ENCODE measurements at regions not wholly inside any gene's neighbourhood (a gene's known extent, or its start where the extent isn't known, plus 50 kb on each side); places are given as distances from the start of the nearest gene placed in this dataset.

DNA sequence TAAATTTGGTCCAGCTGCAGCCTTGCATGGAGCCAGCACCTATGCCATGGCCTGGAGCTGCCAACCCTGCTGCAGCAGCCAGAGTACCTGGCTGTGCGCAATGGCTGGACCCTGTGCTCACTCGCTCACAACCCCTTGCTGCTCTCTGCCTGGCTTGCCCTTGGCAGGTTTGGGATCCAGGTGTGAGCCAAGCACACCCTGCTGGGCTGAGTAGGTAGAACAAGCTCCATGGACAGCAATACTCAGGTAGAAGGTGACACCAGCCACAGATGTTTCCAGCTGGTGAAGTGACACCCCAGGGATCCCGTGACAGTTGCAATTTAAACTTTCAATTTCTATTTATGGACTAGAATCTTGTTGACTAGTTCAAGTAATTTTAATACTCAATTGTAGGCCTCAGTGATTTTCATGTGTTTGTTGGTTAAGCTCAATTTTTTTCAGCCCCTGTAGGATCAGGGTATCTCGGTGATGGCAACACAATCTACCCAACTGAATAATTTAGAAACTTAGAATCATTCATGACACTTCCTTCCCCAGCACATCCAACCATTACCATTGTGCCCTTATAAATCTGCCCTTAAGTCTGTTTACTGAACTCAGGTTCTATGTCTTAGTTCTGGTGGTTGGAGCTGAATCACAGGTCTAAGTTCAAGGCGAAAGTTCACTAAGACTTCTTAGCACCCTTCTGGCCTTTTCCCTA lies 480.0 kb downstream of the PMP22 start:
- Histone ChIP-seq H3K4me3 (ENCODE audit: low read depth in 1 of 2, low read length in 2 of 2) (no peak overlapping the region), H3K27me3 (ENCODE audit: control insufficient read depth in 1 of 2, insufficient read depth in 2 of 2, low read length in 2 of 2) (no peaks in the 10 kb centered on the region), H3K36me3 (ENCODE audit: control insufficient read depth in 1 of 2, insufficient read depth in 2 of 2, low read length in 2 of 2) (no peaks in the 10 kb centered on the region), H3K9me3 (ENCODE audit: control insufficient read depth in 1 of 2, low read length in 2 of 2) (peaks cover under 1 to 8% of the 10 kb centered on the region in 2 donors), H3K4me1 (ENCODE audit: control insufficient read depth in 1 of 2, insufficient read depth in 2 of 2, low read length in 2 of 2) (no peaks in the 10 kb centered on the region), H3K9ac (ENCODE audit: low read depth in 1 of 2, low read length in 2 of 2) (no peak overlapping the region), H3K27ac (ENCODE audit: low read depth, low read length) (no peak overlapping the region)

DNA sequence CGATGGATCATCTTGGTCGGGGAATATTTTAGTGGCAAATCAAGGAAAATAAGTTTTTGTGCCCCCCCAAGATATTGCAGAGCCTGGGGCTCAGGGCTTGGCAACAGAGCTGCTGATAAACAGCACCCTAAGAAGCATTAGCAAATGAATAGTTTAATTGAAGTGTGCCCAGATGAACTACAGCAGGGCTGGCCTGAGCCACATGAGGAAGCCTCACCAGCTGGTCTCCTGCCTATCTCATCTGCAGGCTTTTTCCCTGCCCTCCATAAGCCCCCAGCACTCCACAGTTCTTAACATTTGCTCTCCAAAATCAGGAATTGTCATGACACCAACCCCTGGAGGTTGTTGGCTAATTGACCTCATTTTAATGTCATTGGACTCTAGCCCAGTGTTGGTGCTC lies 480.2 kb downstream of the HS3ST3B1 start:
- Histone ChIP-seq H3K36me3 (ENCODE audit: control insufficient read depth in 1 of 2, insufficient read depth in 2 of 2, low read length in 2 of 2) (no peaks in the 10 kb centered on the region), H3K9ac (ENCODE audit: low read depth in 1 of 2, low read length in 2 of 2) (no peak overlapping the region), H3K4me3 (ENCODE audit: low read depth in 1 of 2, low read length in 2 of 2) (no peak overlapping the region), H3K9me3 (ENCODE audit: control insufficient read depth in 1 of 2, low read length in 2 of 2) (peaks cover 5 to 8% of the 10 kb centered on the region in 2 donors), H3K27ac (ENCODE audit: low read depth, low read length) (no peak overlapping the region), H3K27me3 (ENCODE audit: control insufficient read depth in 1 of 2, insufficient read depth in 2 of 2, low read length in 2 of 2) (no peaks in the 10 kb centered on the region), H3K4me1 (ENCODE audit: control insufficient read depth in 1 of 2, insufficient read depth in 2 of 2, low read length in 2 of 2) (no peaks in the 10 kb centered on the region)

DNA sequence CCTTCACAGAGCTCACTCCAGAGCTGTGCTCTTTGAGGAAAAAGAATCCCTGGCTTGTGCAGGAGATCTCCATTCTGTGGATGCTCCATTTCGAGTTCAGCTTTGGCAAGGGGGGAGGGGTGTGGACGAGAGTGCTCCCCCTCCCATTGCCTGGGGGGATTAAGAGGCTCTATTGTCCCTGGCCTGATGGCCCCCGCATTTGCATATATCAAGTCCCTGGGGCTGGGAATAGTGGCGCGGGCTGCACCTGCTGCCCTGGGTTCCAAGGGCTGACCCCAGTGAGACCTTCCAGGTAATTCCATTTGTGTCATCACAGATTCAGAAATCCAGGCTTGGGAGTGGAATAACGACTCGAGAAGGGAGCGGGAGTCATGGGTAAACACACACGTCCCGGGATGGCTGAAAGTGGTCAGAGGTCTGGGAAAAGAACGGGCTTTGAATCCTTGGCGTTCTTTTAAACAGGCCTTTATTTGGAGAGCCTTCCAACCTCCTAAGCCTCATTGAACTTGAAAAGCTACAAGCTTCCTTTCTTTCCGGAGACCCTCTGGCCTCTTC lies 479.3 kb downstream of the HS3ST3B1 start:
- no peak overlapping the region for H3K27ac ChIP-seq (ENCODE audit: low read depth, low read length)
- no peaks in the 10 kb centered on the region for H3K27me3 ChIP-seq (ENCODE audit: control insufficient read depth in 1 of 2, insufficient read depth in 2 of 2, low read length in 2 of 2)
- H3K4me3 ChIP-seq (ENCODE audit: low read depth in 1 of 2, low read length in 2 of 2), result no peak overlapping the region
- peaks cover 5 to 8% of the 10 kb centered on the region in 2 donors for H3K9me3 ChIP-seq (ENCODE audit: control insufficient read depth in 1 of 2, low read length in 2 of 2)
- H3K9ac ChIP-seq (ENCODE audit: low read depth in 1 of 2, low read length in 2 of 2), result no peak overlapping the region
- H3K4me1 ChIP-seq (ENCODE audit: control insufficient read depth in 1 of 2, insufficient read depth in 2 of 2, low read length in 2 of 2), result no peaks in the 10 kb centered on the region
- no peaks in the 10 kb centered on the region for H3K36me3 ChIP-seq (ENCODE audit: control insufficient read depth in 1 of 2, insufficient read depth in 2 of 2, low read length in 2 of 2)

DNA sequence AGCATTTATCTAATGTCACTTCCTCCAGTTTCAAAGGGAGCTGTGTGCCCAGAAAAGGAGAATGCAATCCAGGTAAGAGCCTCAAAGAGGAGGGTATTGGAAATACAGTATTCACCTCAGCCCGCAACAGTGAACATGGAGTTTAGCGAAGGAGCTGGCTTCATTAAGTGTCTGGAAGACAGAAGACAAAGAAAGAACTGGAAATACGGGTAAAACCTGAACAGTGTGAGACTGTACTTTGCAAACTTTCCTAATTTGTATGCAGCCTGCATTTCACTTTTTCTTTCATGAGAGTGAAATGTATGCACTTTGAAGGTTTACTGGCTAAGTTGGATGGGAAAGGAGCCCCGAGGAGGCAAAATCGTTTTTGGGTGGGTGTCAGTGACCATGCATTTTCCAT lies 478.4 kb downstream of the HS3ST3B1 start:
- Histone ChIP-seq H3K36me3 (ENCODE audit: control insufficient read depth in 1 of 2, insufficient read depth in 2 of 2, low read length in 2 of 2) (no peaks in the 10 kb centered on the region), H3K4me3 (ENCODE audit: low read depth in 1 of 2, low read length in 2 of 2) (no peak overlapping the region), H3K9ac (ENCODE audit: low read depth in 1 of 2, low read length in 2 of 2) (no peak overlapping the region), H3K27ac (ENCODE audit: low read depth, low read length) (no peak overlapping the region), H3K27me3 (ENCODE audit: control insufficient read depth in 1 of 2, insufficient read depth in 2 of 2, low read length in 2 of 2) (no peaks in the 10 kb centered on the region), H3K4me1 (ENCODE audit: control insufficient read depth in 1 of 2, insufficient read depth in 2 of 2, low read length in 2 of 2) (no peaks in the 10 kb centered on the region), H3K9me3 (ENCODE audit: control insufficient read depth in 1 of 2, low read length in 2 of 2) (peaks cover 4 to 5% of the 10 kb centered on the region in 2 donors)

DNA sequence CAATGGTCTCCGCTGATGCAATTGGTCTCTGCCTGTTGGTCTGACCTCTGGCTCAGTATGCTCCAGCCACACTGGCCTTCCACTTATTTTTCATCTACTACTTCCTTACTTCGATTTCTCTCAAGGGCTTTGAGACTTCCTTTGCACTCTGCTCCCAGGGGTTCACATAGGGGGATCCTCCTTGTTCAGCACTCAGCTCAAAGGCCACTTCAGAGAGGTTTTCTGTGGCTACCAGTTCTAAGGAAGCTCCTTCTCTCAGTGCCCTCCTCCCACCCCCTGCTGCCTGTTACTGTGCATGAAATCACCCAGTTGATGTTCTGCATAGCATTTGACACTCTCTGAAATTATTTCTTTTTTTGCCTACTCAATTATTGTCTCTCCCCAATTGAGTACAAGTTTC lies 476.4 kb downstream of the HS3ST3B1 start:
- Histone ChIP-seq H3K27me3 (ENCODE audit: control insufficient read depth in 1 of 2, insufficient read depth in 2 of 2, low read length in 2 of 2) (no peaks in the 10 kb centered on the region), H3K27ac (ENCODE audit: low read depth, low read length) (no peak overlapping the region), H3K36me3 (ENCODE audit: control insufficient read depth in 1 of 2, insufficient read depth in 2 of 2, low read length in 2 of 2) (no peaks in the 10 kb centered on the region), H3K4me3 (ENCODE audit: low read depth in 1 of 2, low read length in 2 of 2) (no peak overlapping the region), H3K9me3 (ENCODE audit: control insufficient read depth in 1 of 2, low read length in 2 of 2) (peaks cover 0 to 5% of the 10 kb centered on the region in 2 donors), H3K4me1 (ENCODE audit: control insufficient read depth in 1 of 2, insufficient read depth in 2 of 2, low read length in 2 of 2) (no peaks in the 10 kb centered on the region), H3K9ac (ENCODE audit: low read depth in 1 of 2, low read length in 2 of 2) (no peak overlapping the region)

DNA sequence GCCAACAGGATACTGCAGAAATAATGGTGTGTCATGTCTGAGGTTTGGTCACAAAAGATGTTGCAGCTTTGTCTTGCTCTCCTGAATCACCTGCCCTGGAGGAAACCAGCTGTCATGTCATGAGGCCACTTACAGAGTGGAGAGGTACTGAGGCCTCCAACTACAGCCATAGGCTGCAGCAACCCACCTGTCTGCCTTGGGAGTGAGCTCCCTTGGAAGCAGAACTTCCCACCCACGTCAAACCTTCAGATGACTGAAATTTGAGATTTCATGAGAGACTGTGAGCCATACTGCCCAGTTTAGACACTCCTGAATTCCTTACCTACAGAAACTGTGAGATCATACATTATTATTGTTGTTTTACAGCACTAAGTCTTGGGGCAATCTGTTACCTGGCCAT lies 475.9 kb downstream of the HS3ST3B1 start:
- H3K4me3 ChIP-seq (ENCODE audit: low read depth in 1 of 2, low read length in 2 of 2), result no peak overlapping the region

DNA sequence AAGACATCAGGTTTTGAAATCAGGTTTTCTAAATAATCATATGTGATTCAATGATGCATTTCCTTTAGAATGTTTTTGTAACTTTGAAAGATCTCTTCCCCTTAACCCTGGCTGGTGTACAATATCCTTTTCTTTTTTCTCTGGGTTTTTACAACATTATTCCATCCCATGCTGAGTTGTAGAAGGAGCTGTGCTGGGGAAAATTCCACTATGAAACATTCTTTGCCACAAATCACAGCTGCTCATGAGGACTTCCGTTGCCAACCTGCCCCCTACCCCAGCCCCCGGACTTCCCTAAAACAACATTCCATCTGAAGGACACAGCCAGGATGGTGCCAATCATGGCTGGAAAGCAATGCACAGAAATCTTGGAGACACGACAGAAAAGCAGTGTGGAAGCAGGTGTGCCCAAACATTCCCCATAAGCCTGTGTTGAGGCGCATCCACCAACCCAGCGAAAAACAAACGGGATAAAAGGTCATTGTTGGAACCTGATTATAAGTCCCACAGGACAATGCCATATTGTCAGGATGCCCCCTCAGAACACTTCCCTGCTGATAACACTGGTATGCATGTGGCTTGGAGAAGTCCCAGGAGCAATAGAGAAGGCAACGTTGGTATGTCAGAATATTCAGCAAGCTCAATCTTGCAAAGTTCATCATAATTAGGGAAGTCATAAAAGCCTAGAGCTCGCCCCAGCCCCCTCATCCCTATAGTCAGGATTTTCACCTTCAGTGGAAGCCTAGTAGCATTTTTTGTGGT lies 475.0 kb downstream of the HS3ST3B1 start:
- no peaks in the 10 kb centered on the region for H3K4me1 ChIP-seq (ENCODE audit: control insufficient read depth in 1 of 2, insufficient read depth in 2 of 2, low read length in 2 of 2)
- no peak overlapping the region for H3K4me3 ChIP-seq (ENCODE audit: low read depth in 1 of 2, low read length in 2 of 2)
- H3K9ac ChIP-seq (ENCODE audit: low read depth in 1 of 2, low read length in 2 of 2), result no peak overlapping the region
- no peaks in the 10 kb centered on the region for H3K27me3 ChIP-seq (ENCODE audit: control insufficient read depth in 1 of 2, insufficient read depth in 2 of 2, low read length in 2 of 2)
- H3K9me3 ChIP-seq (ENCODE audit: control insufficient read depth in 1 of 2, low read length in 2 of 2), result peaks cover 0 to 5% of the 10 kb centered on the region in 2 donors
- H3K36me3 ChIP-seq (ENCODE audit: control insufficient read depth in 1 of 2, insufficient read depth in 2 of 2, low read length in 2 of 2), result no peaks in the 10 kb centered on the region
- H3K27ac ChIP-seq (ENCODE audit: low read depth, low read length), result no peak overlapping the region

More for the DNA sequence above, 475.9 kb downstream of the HS3ST3B1 start:
- no peaks in the 10 kb centered on the region for H3K36me3 ChIP-seq (ENCODE audit: control insufficient read depth in 1 of 2, insufficient read depth in 2 of 2, low read length in 2 of 2)
- H3K4me1 ChIP-seq (ENCODE audit: control insufficient read depth in 1 of 2, insufficient read depth in 2 of 2, low read length in 2 of 2), result no peaks in the 10 kb centered on the region
- no peaks in the 10 kb centered on the region for H3K27me3 ChIP-seq (ENCODE audit: control insufficient read depth in 1 of 2, insufficient read depth in 2 of 2, low read length in 2 of 2)
- no peak overlapping the region for H3K9ac ChIP-seq (ENCODE audit: low read depth in 1 of 2, low read length in 2 of 2)
- H3K27ac ChIP-seq (ENCODE audit: low read depth, low read length), result no peak overlapping the region
- peaks cover 0 to 5% of the 10 kb centered on the region in 2 donors for H3K9me3 ChIP-seq (ENCODE audit: control insufficient read depth in 1 of 2, low read length in 2 of 2)

DNA sequence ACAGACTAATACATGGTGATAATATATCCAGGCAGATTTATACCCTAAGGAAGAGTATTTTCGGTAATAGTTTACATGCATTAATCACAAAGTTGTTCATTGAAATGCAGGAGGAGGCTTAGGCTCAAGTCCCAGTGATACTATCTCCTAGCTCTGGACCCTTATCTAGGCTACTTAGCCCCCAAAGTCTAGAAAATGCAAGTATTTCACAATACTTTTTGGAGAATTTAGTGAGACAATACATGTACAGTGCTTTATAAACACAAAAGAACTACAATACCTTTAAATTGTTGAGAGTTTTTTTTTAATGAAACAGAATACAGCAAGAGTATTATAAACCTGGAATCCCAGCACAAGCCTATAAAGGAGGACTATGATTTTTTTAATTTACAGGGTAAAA lies 473.9 kb downstream of the HS3ST3B1 start:
- Histone ChIP-seq H3K9ac (ENCODE audit: low read depth in 1 of 2, low read length in 2 of 2) (no peak overlapping the region), H3K4me1 (ENCODE audit: control insufficient read depth in 1 of 2, insufficient read depth in 2 of 2, low read length in 2 of 2) (no peaks in the 10 kb centered on the region)

DNA sequence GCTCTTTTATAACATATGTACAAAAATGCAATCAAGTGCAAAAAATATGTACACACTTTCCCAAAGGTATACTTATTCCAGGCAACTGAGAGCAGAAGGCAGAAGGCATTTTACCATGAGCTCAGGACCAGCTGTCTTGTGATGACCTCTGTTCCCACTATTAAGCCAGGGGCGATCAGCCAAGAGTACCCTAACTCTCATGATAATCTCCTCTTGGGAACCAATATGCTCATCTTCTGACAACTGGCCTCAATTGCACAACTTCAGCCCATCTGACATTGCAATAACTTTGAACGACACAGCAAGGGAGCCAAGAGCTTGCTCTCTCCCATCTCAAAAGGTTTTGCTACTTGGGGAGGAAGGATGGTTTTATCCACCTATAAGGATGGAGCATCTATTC lies 471.9 kb downstream of the HS3ST3B1 start:
- Histone ChIP-seq H3K36me3 (ENCODE audit: control insufficient read depth in 1 of 2, insufficient read depth in 2 of 2, low read length in 2 of 2) (no peaks in the 10 kb centered on the region), H3K9ac (ENCODE audit: low read depth in 1 of 2, low read length in 2 of 2) (no peak overlapping the region), H3K27me3 (ENCODE audit: control insufficient read depth in 1 of 2, insufficient read depth in 2 of 2, low read length in 2 of 2) (no peaks in the 10 kb centered on the region), H3K9me3 (ENCODE audit: control insufficient read depth in 1 of 2, low read length in 2 of 2) (no peaks in the 10 kb centered on the region), H3K4me1 (ENCODE audit: control insufficient read depth in 1 of 2, insufficient read depth in 2 of 2, low read length in 2 of 2) (no peaks in the 10 kb centered on the region), H3K27ac (ENCODE audit: low read depth, low read length) (no peak overlapping the region), H3K4me3 (ENCODE audit: low read depth in 1 of 2, low read length in 2 of 2) (no peak overlapping the region)

More for the DNA sequence above, 473.9 kb downstream of the HS3ST3B1 start:
- H3K27ac ChIP-seq (ENCODE audit: low read depth, low read length), result no peak overlapping the region
- peaks cover 0 to under 1% of the 10 kb centered on the region in 2 donors for H3K9me3 ChIP-seq (ENCODE audit: control insufficient read depth in 1 of 2, low read length in 2 of 2)
- H3K27me3 ChIP-seq (ENCODE audit: control insufficient read depth in 1 of 2, insufficient read depth in 2 of 2, low read length in 2 of 2), result no peaks in the 10 kb centered on the region
- H3K36me3 ChIP-seq (ENCODE audit: control insufficient read depth in 1 of 2, insufficient read depth in 2 of 2, low read length in 2 of 2), result no peaks in the 10 kb centered on the region
- no peak overlapping the region for H3K4me3 ChIP-seq (ENCODE audit: low read depth in 1 of 2, low read length in 2 of 2)

DNA sequence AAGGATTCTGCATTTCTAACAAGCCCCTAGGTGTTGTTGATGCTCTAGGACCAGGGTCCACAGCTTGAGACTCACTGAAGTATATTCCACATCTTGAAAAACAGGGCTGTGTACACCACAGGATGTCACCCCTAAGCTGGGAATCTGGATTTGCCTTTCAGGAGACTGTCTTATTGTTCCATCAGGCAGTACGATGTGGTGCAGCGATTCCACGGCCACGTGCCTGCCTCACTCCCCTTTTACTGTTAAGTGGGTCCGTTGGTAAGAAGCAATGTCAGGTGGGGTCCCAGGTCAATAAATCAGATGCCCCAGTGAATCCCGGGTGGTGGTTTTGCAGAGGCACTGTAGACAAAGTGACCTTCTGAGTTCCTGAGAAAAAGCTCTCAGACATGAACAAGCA lies 470.7 kb downstream of the HS3ST3B1 start:
- no peaks in the 10 kb centered on the region for H3K27me3 ChIP-seq (ENCODE audit: control insufficient read depth in 1 of 2, insufficient read depth in 2 of 2, low read length in 2 of 2)
- H3K9me3 ChIP-seq (ENCODE audit: control insufficient read depth in 1 of 2, low read length in 2 of 2), result no peaks in the 10 kb centered on the region
- no peak overlapping the region for H3K27ac ChIP-seq (ENCODE audit: low read depth, low read length)
- no peaks in the 10 kb centered on the region for H3K36me3 ChIP-seq (ENCODE audit: control insufficient read depth in 1 of 2, insufficient read depth in 2 of 2, low read length in 2 of 2)
- no peaks in the 10 kb centered on the region for H3K4me1 ChIP-seq (ENCODE audit: control insufficient read depth in 1 of 2, insufficient read depth in 2 of 2, low read length in 2 of 2)
- no peak overlapping the region for H3K9ac ChIP-seq (ENCODE audit: low read depth in 1 of 2, low read length in 2 of 2)
- H3K4me3 ChIP-seq (ENCODE audit: low read depth in 1 of 2, low read length in 2 of 2), result no peak overlapping the region
